A673 (cell line): ENCODE measurements at regions not wholly inside any gene's neighbourhood (a gene's known extent, or its start where the extent isn't known, plus 50 kb on each side); places are given as distances from the start of the nearest gene placed in this dataset.

Experiments
- EZH2 ChIP-seq: fragments of 200-600 bp; sonication (generic); IDR thresholded peaks from 2 replicates; pipeline ENCODE4 v1.6.1; 2017; ENCODE audit warnings: borderline replicate concordance, low read depth, mild to moderate bottlenecking, mixed read lengths, antibody characterized with exemption, low read length; ENCODE audit not compliant: poor library complexity, severe bottlenecking
- TF ChIP-seq, protein P1 (sequence below): fragments of 300-800, 200-600 bp; sonication (generic); conservative IDR thresholded peaks from 2 replicates; pipeline ENCODE4 v1.5.1; 2017; ENCODE audit warnings: low read depth, mild to moderate bottlenecking, antibody characterized with exemption, low read length, moderate library complexity, mixed read lengths

DNA sequence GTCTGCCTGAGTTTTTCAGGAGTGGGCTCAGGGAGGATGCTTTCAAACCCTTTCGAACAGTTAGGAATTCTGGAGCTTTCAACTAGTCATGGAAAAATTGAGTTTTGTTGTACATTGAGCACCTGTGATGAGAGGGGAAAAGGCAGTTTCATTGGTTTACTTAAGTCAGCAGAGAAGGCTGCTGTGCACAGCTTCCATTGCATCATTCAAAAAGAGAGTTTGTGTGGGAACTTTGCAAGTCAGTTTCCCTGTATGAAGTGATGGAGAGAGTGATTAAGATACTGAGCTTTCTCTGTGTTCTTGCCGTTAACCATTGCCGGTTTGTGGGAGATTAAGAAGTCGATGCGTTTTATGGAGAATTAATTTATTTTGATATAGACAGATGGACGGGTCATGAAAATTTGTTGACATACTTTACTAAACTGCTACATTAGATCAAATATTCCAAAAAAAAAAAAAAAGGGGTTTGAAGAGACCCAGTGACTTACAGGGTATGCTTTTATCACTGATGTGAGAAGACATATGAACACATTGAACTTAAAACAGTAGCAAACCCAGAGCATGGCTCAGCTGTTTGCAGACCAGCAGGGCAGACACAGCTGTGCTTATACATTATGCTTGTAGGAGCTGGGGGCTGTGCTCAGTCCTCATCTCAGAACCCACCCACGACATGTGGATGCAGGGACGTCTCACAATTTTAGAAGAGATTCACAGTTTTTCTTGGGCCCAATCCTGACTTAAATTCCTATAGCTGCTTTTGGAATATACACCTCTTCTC, 234.1 kb downstream of the SOX4 start:
- no peak for TF ChIP-seq EZH2
- TF ChIP-seq, protein P1, sequence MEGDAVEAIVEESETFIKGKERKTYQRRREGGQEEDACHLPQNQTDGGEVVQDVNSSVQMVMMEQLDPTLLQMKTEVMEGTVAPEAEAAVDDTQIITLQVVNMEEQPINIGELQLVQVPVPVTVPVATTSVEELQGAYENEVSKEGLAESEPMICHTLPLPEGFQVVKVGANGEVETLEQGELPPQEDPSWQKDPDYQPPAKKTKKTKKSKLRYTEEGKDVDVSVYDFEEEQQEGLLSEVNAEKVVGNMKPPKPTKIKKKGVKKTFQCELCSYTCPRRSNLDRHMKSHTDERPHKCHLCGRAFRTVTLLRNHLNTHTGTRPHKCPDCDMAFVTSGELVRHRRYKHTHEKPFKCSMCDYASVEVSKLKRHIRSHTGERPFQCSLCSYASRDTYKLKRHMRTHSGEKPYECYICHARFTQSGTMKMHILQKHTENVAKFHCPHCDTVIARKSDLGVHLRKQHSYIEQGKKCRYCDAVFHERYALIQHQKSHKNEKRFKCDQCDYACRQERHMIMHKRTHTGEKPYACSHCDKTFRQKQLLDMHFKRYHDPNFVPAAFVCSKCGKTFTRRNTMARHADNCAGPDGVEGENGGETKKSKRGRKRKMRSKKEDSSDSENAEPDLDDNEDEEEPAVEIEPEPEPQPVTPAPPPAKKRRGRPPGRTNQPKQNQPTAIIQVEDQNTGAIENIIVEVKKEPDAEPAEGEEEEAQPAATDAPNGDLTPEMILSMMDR = no peak
